HG02981 (cell line): ENCODE measurements at regions not wholly inside any gene's neighbourhood (a gene's known extent, or its start where the extent isn't known, plus 50 kb on each side); places are given as distances from the start of the nearest gene placed in this dataset.
"Not testable (repeated sequence)": the region's sequence is repeated elsewhere in the genome, so short reads cannot be mapped to it uniquely, and the experiment has no call there.

Source experiments
- ATAC-seq: cut with Tn5 transposase; IDR thresholded peaks from one replicate; pipeline ENCODE4 v1.9.1; 2021; ENCODE audit warnings: mild to moderate bottlenecking, moderate library complexity; ENCODE audit not compliant: unreplicated experiment

DNA sequence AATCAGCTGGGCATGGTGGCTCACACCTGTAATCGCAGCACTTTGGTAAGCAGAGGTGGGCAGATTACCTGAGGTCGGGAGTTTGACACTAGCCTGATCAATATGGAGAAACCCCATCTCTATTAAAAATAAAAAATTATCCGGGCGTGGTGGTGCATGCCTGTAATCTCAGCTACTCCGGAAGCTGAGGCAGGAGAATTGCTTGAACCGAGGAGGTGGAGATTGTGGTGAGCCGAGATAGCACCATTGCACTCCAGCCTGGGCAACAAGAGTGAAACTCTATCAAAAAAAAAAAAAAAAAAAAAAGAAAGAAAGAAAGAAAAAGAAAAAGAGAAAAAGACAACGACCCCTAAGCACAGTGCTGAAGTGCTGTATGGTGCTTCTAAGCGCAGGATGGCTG is 280.6 kb upstream of the MAF start:
- not testable (repeated sequence) for ATAC-seq

DNA sequence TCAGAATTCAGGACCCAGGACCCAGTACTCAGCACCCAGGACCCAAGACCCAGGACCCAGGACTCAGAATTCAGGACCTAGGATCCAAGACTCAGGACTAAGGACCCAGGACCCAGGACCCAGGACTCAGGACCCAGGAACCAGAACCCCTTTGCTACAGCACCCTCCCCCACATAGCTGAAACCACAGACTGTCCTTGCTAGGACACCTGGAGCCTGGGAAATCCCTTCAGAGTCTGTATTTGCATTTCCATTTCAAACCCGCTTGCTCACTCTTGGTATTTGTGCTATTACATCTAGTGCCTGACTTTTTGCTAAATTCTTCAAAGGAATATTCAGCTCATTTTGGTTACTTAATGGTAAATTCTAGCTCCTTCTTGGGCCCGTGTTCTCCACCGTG is 275.8 kb upstream of the MAF start:
- ATAC-seq, result no peak

DNA sequence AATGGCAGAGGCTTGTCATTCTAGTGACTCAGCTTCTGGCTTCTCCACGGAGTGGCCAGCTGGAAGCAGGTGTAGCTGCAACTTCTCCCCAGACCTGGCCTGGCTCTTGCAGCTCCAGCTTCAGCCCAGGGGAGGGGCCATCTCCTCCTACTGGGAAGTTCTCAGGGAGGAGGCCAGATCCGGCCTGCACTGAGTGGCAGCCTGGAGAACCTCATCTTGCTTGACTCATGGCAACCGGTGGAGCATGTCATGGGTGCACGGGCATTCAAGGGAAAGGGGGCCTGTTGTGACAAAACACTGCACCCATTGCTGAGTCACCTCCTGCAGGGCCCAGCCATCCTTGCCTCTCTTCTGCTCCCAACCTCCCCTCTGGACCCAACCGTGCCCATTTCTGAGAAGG is 273.9 kb upstream of the MAF start:
- no peak for ATAC-seq

DNA sequence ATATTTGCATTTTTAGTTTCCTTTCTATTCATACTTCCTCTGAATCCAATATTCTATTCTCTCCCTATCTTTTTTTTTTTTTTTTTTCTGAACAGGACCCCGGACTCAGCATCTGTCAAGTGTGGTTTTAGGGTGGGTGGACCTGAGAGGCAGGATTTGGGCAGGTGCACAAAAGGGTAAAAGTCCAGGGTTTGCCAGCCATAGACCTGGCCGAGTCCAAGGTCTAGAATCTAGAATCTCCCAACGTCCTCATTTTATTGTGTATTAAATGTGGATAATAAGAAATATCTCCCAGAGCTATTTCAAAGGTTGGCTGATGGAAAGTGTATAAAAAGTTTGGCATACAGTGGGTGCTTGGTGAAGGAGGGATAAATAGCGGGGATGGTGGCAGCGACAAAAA is 273.3 kb upstream of the MAF start:
- no peak for ATAC-seq

DNA sequence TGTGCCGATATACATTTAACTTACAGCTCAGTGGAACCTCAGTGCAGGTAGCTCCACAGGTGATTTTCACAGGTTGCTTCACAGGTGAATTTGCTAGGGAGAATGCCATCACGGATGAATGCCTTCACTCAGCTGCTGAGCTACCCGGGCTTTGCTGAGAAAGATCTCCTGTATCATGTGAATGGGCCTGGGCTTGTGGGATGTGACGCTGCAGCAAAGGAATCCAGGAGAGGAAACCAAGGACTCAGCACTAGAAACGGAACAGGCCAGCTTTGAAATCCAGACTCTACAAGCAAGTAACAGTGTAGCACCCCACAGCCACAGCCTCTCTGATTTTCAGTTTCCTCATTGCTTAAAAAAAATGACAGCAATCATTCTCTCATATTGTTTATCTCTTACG is 271.4 kb upstream of the MAF start:
- ATAC-seq, result no peak

DNA sequence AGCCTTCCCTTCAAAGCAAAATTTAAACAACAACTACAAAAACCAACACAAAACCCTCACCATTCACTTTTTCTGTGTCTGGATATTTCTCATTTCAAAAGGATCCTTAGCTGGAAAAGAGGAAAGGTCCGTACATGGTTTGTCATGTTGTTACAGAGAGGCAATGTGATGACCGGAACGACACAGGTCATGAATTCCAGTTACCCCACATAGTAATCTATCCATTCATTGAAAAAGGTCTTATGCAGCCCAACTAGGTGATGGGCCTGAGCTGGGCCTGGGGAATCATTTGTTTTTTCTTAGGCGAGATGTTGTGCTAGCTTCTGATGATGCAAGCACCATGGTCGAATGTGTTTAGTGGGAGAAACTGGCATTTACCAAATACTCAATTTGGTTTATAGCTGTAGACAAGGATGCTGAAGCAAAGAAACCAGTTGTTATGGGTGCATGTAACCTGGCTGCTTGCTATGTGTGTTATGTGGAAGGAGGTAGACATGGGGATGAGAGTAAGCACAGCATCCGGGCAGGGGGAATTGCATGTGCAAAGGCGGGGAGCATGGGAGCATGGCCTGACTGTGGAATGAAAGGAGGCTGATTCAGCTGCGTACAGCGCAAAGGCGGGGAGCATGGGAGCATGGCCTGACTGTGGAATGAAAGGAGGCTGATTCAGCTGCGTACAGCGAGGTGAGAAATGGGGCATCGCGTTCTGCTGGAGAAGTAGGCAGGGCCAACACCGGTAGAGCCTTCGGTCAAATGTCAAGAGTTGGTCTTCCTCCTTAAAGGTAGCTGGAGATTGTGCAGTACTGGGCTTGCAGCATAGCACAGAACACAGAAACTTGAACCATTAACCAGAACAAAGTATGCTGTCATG is 269.7 kb upstream of the MAF start:
- no peak for ATAC-seq

DNA sequence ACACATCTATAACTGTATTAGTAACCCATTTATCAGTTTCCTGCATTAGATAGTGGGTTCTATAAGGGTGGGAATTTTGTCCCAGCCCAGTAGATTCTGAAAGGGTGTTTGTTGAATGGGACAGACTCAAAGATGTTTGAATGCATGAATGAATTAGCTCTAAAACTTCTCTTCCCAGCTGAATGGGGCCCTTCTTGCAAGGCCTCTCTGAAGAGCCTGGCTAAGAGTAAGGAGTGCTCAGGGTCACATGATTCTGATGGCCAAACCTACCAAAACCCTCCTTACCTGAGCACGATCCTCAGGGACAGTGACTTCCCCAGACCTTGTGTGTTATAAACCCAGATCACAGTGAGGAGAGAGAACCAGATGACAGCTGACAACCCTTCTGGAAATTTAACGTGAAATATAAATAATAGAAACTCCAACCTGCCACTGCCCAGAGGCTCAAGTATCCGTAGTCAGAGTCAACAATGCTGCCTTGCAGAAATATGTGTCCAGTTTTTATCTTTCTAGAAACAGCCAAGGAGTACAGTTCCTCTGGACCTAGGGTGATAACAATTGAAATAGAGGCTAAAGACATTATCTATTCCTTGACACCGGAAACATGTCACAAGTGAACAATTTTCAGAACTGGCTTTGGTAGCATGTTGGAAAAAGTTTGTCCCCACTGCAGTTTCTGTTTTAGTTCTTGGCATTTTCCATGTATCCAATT is 268.9 kb upstream of the MAF start:
- ATAC-seq, result no peak

DNA sequence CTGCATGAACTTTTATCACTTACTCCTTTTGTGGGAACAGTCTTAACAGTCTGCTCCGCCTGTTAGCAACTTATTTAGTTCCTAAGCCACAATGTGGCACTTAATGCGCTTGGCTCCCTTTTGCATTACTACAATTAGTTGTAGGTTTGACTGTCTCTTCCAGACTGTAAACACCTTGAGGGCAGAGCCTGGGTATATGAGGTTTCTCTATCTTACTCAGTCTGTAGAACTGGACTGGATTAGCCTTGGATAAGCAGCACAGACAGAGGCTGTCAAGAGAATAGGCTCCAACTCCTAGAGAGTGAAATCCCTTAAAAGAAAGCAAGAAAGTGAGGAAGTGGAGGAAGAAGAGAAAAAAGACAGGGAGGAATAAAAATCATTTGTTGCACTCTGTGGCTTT is 268.3 kb upstream of the MAF start:
- no peak for ATAC-seq

DNA sequence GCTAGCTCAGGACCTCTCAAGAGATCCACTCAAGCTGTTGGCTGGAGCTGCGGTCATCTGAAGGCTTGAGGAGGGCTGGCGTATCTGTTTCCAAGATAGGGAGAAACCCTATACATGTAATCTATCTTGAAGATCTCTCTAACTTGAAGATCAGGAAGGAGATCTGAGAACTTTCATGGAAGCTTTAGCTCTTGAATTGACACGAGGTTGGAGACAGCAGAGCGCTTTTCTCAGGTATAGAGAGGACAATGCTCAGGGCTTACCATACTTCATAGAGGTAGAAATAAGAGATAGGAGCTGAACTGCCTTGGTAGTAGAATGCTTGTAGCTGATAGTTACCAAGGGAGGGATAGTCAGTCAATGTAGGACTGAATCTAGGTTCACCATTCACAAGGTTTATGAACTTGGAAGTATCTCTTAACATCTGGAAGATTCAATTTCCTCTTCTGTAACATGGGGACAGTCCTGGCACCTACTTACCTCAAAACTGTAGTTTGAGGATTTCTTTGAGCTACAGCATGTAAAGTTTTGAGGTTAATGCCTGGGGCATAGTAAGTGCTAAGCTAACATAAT is 267.0 kb upstream of the MAF start:
- ATAC-seq, result no peak

DNA sequence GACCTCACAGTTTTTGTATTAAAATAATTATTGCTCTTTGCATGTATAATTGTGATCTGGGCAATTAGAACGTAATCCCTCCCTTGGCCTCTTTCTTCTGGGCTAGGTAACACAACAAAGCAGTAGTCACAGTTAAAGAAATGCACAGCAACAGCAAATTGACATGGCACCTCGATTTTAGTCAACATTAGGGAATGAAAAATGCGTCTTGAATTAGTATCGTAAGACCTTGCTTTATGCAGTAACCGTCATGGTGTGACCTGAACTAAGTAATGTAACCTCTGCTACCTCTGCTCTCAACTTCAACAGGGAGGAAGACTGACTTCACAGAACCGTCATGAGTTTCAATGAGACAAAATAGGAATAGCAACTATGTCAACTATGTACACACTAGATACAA is 265.4 kb upstream of the MAF start:
- ATAC-seq, result no peak

DNA sequence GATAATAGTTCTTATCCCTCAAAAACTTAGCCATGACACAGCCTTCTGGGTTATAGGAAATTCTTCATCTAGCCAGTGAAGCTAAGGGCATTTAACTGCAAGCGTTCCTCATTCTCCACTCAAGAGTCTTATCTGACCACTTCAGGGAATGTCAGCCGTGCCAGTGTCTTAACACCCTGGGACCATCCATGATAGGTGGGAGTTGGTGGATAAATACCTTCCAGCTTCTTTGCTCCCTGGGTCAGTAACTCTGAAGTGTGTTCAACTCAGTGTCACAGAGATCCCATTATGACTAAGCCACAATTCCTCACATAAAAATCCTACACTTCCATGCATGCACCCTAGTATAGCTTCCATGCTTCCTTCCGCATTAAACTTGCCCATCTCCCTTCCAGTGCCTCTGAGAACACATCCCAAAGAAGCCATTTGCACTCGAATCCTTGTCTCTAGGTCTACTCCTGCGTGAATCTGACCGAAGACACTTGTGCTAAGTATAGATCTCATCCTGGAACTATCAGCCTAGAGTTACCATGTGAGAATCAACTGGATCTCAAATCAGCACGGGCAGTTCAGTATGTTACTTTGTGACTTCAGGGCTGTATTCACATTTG is 264.3 kb upstream of the MAF start:
- ATAC-seq, result no peak

DNA sequence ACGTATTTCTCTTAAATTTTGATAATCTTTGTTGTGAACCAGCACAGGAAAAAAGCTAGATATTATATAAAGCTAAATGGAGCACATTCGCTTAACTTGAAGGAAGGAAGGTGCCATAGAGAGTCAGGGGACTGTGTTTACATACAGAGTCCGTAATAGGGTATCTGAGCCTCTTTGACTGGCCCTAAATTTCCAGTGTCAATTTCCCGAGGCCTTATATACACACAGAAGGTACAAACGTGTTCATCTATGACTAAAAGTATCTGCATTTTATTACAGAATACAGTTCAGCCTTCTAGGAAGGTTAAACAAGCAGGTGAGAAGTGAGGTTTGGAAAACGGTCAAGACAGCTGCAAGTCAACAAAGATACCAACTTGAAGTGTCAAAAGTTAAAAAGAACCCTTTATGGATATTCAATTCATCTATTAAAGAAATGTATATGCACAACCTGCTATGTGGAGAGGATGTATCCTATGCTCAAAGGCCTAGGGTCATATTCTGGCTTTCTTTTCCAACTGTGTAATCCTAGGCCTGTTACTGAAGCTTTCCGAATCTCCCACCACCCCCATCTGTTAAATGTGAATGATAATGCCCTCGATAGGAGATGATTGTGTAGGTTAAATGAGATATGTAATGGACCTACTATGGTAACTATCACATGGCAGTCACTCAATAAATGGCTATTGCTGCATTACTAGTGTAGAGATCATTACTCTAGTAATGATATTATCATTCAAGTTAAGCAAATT is 263.7 kb upstream of the MAF start:
- ATAC-seq, result no peak

DNA sequence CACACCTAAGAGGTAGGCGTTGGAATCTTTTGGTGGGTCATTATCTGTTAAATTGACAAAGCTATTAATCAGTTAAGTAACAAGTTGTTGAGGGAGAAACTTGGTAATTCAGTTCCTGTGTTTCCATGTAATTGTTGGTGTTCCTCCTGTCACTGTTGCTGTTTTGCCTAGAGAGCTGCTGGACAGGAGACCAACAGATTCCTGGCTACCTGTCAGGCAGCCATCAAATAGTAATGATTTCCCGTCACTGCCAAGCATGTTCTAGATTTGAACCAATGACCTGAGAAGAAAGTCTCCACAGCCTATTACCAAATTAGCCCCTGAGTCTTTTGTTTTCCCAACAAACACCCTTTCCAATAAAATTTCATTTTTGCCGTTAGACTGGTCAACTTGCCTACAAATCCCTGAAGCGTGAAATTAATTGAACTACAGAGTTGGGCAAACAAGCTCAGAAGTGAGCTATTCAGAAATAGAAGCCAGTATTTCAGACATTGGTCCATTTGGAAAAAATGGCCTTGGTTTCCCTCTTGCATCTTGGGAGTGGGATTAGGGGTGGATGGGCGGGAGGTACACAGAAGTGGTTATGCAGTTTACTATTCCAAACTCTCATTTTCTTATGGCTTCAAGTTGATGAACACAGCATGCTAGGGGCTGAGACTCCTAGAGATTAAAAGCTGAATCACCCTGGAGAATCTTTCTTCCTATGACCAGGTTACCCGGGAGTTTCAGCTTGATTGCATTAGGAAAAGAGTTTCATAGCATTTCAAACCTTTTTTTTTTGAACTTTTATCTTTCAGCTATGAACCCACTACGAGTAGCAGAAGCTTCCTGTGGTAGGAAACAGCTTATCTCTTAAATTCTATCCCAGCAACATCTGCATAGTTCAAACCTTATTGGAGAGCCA is 262.8 kb upstream of the MAF start:
- ATAC-seq, result no peak

DNA sequence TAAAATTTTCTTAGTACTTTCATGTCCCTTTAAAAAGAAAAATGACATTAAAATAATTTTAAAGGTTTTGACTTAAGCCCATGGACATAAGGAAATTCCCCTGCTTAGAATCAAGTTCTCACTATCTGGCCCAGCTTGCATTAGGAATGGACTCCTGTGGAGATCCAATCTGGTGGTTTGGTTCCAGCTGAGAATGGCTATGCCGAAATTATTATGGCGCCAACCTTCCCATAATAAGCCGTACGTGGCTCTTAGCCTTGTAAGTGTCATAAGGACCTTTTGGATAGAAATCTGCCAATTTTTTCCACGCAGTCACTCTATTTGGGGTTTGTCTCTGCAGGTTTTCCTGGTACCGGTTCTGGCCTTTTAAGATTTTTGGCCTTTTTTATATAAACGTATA is 262.1 kb upstream of the MAF start:
- no peak for ATAC-seq

DNA sequence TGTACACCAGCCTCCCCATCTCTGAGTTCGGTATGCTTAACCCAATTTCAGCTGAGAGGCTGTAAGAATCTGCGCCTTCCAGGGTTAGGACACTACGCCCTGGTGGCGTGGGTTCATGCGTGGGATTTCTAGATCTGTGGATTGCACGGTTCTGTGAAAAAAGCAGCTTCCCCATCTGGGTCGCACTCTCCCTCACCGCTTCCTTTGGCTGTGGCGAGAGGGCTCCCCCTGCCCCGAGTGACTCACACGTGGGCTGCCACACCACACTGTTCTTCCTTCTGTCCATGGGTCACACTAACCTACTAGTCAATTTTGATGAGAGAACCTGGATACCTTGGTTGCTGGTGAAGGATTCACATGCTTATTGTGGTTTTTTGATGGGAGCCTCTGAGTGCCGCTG is 256.0 kb upstream of the MAF start:
- no peak for ATAC-seq

DNA sequence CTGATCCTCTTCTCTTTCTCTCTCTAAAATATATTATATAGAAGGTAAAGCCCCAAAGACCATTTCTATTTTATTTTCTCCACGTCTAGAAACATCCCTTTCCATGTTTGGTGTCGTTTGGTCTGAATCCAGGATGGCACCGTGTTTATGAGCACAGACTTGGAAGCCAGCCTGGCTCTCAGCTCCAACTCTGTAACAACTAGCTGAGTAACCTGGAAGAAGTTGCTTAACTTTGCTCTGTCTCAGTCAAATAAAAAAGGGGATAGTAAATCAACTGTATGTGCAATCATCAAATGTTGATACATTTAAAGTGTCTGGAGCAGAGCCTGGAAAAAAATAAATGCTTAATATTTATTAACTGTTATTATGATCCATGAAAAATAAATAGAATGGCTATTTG is 249.8 kb upstream of the MAF start:
- ATAC-seq, result no peak

DNA sequence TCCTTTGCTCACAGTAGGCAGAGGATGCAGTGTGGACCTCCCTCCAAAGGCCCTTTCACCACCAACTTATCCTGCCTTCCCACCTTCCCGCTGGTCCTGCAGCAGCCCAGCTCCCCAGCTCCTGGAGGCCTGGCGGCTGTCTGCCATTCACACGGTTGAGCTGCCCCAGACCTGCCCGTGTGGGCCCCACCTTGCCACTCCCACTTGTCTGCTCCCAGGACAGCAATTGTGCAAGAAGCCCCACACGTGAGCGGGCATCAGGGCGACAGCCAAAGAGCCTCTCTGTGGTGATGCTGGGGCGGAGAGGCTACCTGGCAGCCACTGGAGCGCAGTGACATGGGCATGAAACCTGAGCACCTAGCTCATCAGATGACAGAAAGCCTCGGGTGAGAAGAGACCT is 248.6 kb upstream of the MAF start:
- no peak for ATAC-seq

DNA sequence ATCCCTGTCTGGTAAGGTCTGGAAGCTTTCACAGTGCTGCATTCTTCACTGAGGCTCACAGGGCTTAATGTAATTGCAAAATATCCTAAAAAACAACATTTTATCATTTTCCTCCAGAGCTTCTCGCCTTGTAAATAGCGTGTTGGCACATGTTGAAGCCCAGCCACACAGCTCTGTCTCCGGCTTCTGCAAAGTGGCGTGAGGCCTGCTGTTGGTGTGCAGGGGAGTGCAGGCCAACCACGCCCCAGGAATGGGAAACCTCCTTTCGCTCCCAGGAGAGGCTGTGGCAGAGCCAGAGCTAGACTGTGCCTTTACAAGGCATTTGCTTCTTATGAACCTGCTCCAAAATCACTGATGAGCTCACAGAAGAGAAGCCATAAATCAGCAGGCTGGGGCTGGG is 248.2 kb upstream of the MAF start:
- no peak for ATAC-seq

DNA sequence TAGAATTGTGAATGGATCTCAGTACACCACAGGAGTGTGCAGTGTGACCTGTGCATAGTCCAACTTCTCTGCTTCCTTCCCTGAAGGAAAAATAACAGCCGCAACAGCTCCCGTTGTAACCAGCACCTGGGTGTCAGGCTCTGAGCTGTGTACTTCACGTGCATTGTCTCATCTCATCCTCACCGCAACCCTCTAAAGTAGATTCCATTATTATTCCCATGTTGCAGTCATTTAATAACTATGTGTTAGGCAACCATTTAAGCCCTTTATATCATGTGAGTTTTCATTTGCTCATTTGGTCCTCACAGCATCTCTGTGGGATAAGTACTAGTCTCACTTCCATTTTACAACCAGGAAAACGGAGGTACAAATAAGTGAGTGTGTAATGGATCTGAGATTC is 247.0 kb upstream of the MAF start:
- ATAC-seq, result no peak

DNA sequence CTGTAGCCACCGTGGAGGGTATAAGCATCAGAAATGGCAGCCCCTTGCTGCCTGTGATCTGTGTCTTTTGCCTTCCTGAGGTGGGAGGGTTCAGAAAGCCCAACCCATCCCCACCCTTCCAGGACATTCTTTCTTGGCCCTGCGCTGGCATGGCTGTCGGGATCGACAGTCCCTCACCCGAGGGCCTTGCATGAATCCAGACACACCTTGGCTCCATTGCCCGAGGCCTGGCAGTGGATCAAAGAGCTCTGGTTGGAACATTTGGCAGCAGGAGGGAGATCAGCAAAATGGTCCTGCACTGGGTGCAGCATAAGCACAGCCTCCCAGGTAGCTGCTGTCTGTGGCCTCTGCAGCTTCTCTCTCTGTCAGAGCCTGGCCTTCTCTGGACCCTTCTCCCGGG is 246.6 kb upstream of the MAF start:
- no peak for ATAC-seq
